B cell (primary cell): ENCODE measurements at regions not wholly inside any gene's neighbourhood (a gene's known extent, or its start where the extent isn't known, plus 50 kb on each side); places are given as distances from the start of the nearest gene placed in this dataset.

Source experiments
- ATAC-seq: fragments of 200-7000 bp; cut with Tn5 transposase; one replicate; pipeline ENCODE4 v1.10.0; 2021; ENCODE audit warnings: low read depth, mild to moderate bottlenecking, moderate number of reproducible peaks, moderate library complexity
- CTCF ChIA-PET: fragments of 350-600 bp; sonication (Branson Sonifier 250); formaldehyde crosslinking; loops from one replicate; lab custom pipeline; 2021; ENCODE audit warnings: antibody characterized with exemption, inconsistent platforms; lab: Charles Lee
- POLR2A ChIA-PET: fragments of 350-600 bp; sonication (Branson Sonifier 250); formaldehyde crosslinking; loops from one replicate; lab custom pipeline; 2021; ENCODE audit warnings: antibody characterized with exemption; lab: Charles Lee
- DNase-seq: peaks from one replicate; pipeline ENCODE4 v3.0.0; 2013
- H2AFZ ChIP-seq: 2 replicates; pipeline ENCODE4 v1.6.1; 2012; ENCODE audit warnings: mild to moderate bottlenecking, low read depth, low read length; ENCODE audit not compliant: insufficient read depth, poor library complexity, severe bottlenecking
- H3K27ac ChIP-seq, 2 donors: 1 replicate in 1 of 2; 2 replicates in 1 of 2; pipeline ENCODE4 v1.5.1; 2012 to 2013; ENCODE audit warnings: low read length in 2 of 2, mild to moderate bottlenecking in 2 of 2, moderate library complexity in 1 of 2
- H3K27me3 ChIP-seq, 4 experiments: fragments of 200-600 bp in 1 of 4; sonication (generic) in 1 of 4; replicated peaks in 1 of 4; 1 replicate in 2 of 4; 2 replicates in 2 of 4; pipeline versions ENCODE4 v1.6.1 to v1.7.0; 2013 to 2016; ENCODE audit warnings: low read length in 3 of 4, mild to moderate bottlenecking in 2 of 4, mixed read lengths in 1 of 4, moderate library complexity in 1 of 4; ENCODE audit not compliant: insufficient read depth in 4 of 4, control insufficient read depth in 3 of 4; ENCODE audit errors: control extremely low read depth in 1 of 4
- H3K36me3 ChIP-seq, 2 experiments: replicated peaks in 1 of 2; 1 replicate in 1 of 2; 2 replicates in 1 of 2; pipeline versions ENCODE4 v1.6.1 to v1.7.1; 2013; ENCODE audit warnings: low read length in 1 of 2; ENCODE audit not compliant: insufficient read depth in 2 of 2, control insufficient read depth in 1 of 2; ENCODE audit errors: control extremely low read depth in 1 of 2, extremely low read depth in 1 of 2
- H3K4me1 ChIP-seq, 2 donors: fragments of 200-600 bp in 1 of 2; sonication (generic) in 1 of 2; 1 replicate in 1 of 2; 2 replicates in 1 of 2; pipeline versions ENCODE4 v1.5.1 to v1.6.1; 2013 to 2017; ENCODE audit warnings: low read length in 2 of 2; ENCODE audit not compliant: control insufficient read depth in 2 of 2, insufficient read depth in 2 of 2
- H3K4me2 ChIP-seq: replicated peaks from 2 replicates; pipeline ENCODE3; 2012; ENCODE audit warnings: mild to moderate bottlenecking, low read depth, low read length; ENCODE audit not compliant: poor library complexity, severe bottlenecking
- H3K4me3 ChIP-seq, 5 experiments: fragments of 200-600 bp in 1 of 5; sonication (generic) in 1 of 5; 1 replicate in 3 of 5; 2 replicates in 2 of 5; pipeline versions ENCODE4 v1.5.1 to v1.7.0; 2011 to 2016; ENCODE audit warnings: low read length in 4 of 5, mild to moderate bottlenecking in 4 of 5, low read depth in 2 of 5, control low read depth in 1 of 5, moderate library complexity in 1 of 5; ENCODE audit not compliant: insufficient read depth in 1 of 5; ENCODE audit errors: control extremely low read depth in 1 of 5, extremely low read depth in 1 of 5
- H3K79me2 ChIP-seq: fragments of 200-600 bp; sonication (generic); one replicate; pipeline ENCODE4 v1.6.0; 2016; ENCODE audit warnings: low read length; ENCODE audit not compliant: control insufficient read depth, insufficient read depth
- H3K9ac ChIP-seq: fragments of 200-600 bp; sonication (generic); 2 replicates; pipeline ENCODE4 v1.6.1; 2017; ENCODE audit warnings: mild to moderate bottlenecking, low read length, moderate library complexity
- H3K9me3 ChIP-seq, 3 donors: one replicate each; pipeline versions ENCODE4 v1.6.1 to v1.7.1; 2013; ENCODE audit warnings: low read length in 2 of 3; ENCODE audit not compliant: control insufficient read depth in 2 of 3, insufficient read depth in 1 of 3; ENCODE audit errors: control extremely low read depth in 1 of 3
- H4K20me1 ChIP-seq: 2 replicates; pipeline ENCODE4 v1.6.0; 2012; ENCODE audit warnings: mild to moderate bottlenecking, low read length; ENCODE audit not compliant: insufficient read depth, control insufficient read depth, poor library complexity, severe bottlenecking
- H3K27ac Mint-ChIP-seq: one replicate; pipeline ENCODE4 v1.8.0; 2021; ENCODE audit warnings: mixed read lengths
- H3K27me3 Mint-ChIP-seq: one replicate; pipeline ENCODE4 v1.8.0; 2021; ENCODE audit warnings: mixed read lengths
- H3K4me1 Mint-ChIP-seq: one replicate; pipeline ENCODE4 v1.8.0; 2021; ENCODE audit warnings: mixed read lengths
- H3K4me3 Mint-ChIP-seq: one replicate; pipeline ENCODE4 v1.8.0; 2021; ENCODE audit warnings: mixed read lengths
- H3K9me3 Mint-ChIP-seq: one replicate; pipeline ENCODE4 v1.8.0; 2022; ENCODE audit warnings: mixed read lengths; ENCODE audit not compliant: insufficient read depth
- CTCF ChIP-seq: fragments of 200-600 bp; IDR thresholded peaks from one replicate; pipeline ENCODE4 v1.8.0; 2022; ENCODE audit warnings: antibody characterized with exemption, mild to moderate bottlenecking
- EZH2 ChIP-seq: IDR thresholded peaks from 2 replicates; pipeline ENCODE4 v1.6.1; 2012; ENCODE audit warnings: borderline replicate concordance, low read depth, mild to moderate bottlenecking, moderate library complexity, low read length; ENCODE audit not compliant: insufficient read depth, poor library complexity, severe bottlenecking
- WGBS: methylation state at CpG from one replicate; pipeline ENCODE4 v1.1.5; 2013; ENCODE audit warnings: missing lambda C conversion rate; ENCODE audit not compliant: insufficient coverage; 5-methylcytosine and 5-hydroxymethylcytosine counted together
- intact Hi-C: fragments of 100-400 bp; cut with micrococcal nuclease; formaldehyde crosslinking; loops from one replicate; pipeline ENCODE4 v1.10.0; 2022

- no peak for DNase-seq
- no peaks in the 10 kb centered on the region for H3K4me1 ChIP-seq
- H4K20me1 ChIP-seq = no peaks in the 10 kb centered on the region
- Mint-ChIP-seq H3K27ac (no peak overlapping the region), H3K27me3 (no peaks in the 10 kb centered on the region), H3K4me1 (no peaks in the 10 kb centered on the region), H3K4me3 (no peak overlapping the region), H3K9me3 (no peaks in the 10 kb centered on the region)
- no peaks in the 10 kb centered on the region for H3K36me3 ChIP-seq
- H3K9ac ChIP-seq = no peak overlapping the region
- H3K4me3 ChIP-seq = no peak overlapping the region
- no peak overlapping the region for H3K27ac ChIP-seq
- ChIA-PET CTCF (interaction anchor here (1.3 kb wide), 1 partner anchor 12 kb away, joined by 4 read pairs; no protein-coding TSS in a partner anchor), POLR2A (no interaction called here)
- H3K9me3 ChIP-seq = no peaks in the 10 kb centered on the region
- H2AFZ ChIP-seq = no peak overlapping the region
- no peak overlapping the region for H3K4me2 ChIP-seq
- no peak for ATAC-seq
- no peak for TF ChIP-seq CTCF
- TF ChIP-seq EZH2 = no peak
- WGBS = 55% methylated on average over 3 of the region's 3 CpGs
- no peaks in the 10 kb centered on the region for H3K27me3 ChIP-seq
- intact Hi-C loops = no loop called here
- no peaks in the 10 kb centered on the region for H3K79me2 ChIP-seq
Measured at GRCh38 chr13:106696140-106696539, 128.2 kb upstream of the ARGLU1 start.

DNA sequence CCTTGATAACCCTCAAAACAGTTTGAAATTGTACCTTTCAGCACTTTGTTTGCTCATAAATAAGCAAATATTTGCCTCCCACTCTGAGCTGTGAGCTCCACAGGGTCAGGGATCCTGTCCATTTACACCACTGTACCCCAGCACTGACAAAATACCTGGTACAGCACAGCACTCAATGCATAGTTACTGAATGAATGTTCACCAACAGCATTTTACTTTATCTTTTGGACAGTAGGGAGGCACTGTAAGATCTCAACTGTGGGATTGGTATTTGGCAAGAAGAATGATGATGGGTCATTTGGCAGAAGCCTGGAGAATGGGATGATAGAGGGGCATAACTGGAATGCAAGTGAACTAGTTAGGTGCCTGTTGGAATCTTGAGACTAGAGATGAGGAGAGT, 127.2 kb upstream of the ARGLU1 start:
- no peak overlapping the region for H3K27ac Mint-ChIP-seq
- no peaks in the 10 kb centered on the region for H3K4me1 ChIP-seq
- H3K4me1 Mint-ChIP-seq = no peaks in the 10 kb centered on the region
- POLR2A ChIA-PET = no interaction called here
- H3K4me2 ChIP-seq = no peak overlapping the region
- no peak for DNase-seq
- H3K27me3 ChIP-seq = no peaks in the 10 kb centered on the region
- no peaks in the 10 kb centered on the region for H3K36me3 ChIP-seq
- no peaks in the 10 kb centered on the region for H3K27me3 Mint-ChIP-seq
- H3K9ac ChIP-seq = no peak overlapping the region
- TF ChIP-seq CTCF (no peak), EZH2 (no peak)
- H3K4me3 Mint-ChIP-seq = no peak overlapping the region
- H3K79me2 ChIP-seq = no peaks in the 10 kb centered on the region
- no peaks in the 10 kb centered on the region for H4K20me1 ChIP-seq
- no peaks in the 10 kb centered on the region for H3K9me3 ChIP-seq
- H3K4me3 ChIP-seq = no peak overlapping the region
- no peaks in the 10 kb centered on the region for H3K9me3 Mint-ChIP-seq
- CTCF ChIA-PET = interaction anchor here (1.3 kb wide), 1 partner anchor 11 kb away, joined by 4 read pairs; no protein-coding TSS in a partner anchor
- H2AFZ ChIP-seq = no peak overlapping the region
- no peak overlapping the region for H3K27ac ChIP-seq
- ATAC-seq = no peak
- intact Hi-C loops = no loop called here
